GM18520 (cell line): ENCODE measurements at regions not wholly inside any gene's neighbourhood (a gene's known extent, or its start where the extent isn't known, plus 50 kb on each side); places are given as distances from the start of the nearest gene placed in this dataset.

ENCODE experiments used
- ATAC-seq: cut with Tn5 transposase; IDR thresholded peaks from one replicate; pipeline ENCODE4 v1.9.1; 2021; ENCODE audit not compliant: unreplicated experiment

DNA sequence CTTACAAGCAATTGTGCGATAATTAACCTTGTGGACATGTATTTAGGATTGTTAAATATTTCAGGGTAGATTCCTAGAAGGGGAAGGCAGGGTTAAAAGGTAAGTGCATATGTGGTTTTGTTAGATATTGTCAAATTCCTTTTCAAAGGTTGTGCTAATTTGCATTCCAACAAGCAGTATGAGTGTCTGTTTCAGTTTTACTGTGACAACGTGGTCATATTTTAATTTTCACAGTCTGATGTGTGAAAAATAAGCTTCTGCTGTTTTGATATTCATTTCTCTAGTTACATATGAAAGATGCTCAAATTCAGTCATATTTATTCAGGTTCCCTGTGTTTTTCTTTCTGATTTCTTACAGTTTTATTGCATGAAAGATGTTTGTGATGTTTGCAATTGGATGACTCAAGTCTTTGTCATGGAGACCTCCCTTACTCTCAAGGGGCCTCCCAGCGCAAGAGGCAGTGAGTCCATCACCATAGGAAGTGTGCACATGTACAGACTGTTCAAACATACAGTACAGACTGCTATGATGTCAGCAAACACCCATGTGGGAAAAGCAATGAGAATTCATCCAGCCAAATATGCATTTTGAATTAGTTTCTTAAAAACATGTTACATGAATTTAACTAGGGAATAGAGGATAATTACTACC is 310.8 kb downstream of the GALR1 start:
- peak; percentile 98 for ATAC-seq

DNA sequence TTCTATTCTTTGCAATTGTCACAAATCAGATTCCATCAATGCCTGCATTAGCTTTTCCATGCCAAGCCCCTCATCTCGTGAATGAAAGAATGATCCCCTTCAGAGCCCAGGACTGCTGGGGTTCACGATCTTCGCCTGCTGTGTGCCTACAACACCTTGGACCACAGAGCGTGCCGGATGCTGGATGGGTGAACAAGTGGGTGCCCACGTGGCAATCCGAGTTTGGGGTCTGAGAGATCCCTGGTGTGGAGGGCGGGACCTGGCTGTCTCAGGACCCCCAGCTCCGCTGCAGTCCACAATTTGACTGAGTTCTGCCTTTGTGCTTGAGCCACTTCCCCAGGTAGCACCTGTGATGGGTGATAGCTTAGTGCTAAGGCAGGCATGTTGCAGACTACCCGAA is 317.0 kb downstream of the GALR1 start:
- ATAC-seq = no peak

DNA sequence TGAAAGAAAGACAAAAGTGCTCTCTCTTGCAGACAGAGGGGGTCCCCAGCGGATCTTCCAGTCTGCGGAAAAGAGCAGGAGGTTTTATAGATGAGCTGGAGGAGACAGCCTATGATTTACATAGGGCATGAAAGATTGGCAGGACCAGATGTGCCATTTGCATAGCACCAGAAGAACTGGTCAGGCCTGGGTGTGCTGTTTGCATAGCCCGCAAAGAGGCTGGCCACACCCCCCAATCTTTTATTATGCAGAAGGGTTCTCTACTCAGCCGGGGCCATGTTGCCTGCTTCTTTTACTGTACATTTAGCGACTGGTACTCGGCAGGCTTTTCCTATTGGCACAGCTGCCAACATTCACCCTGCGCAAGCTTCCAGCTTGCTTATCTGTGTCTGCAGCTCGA is 317.6 kb downstream of the GALR1 start:
- no peak for ATAC-seq

DNA sequence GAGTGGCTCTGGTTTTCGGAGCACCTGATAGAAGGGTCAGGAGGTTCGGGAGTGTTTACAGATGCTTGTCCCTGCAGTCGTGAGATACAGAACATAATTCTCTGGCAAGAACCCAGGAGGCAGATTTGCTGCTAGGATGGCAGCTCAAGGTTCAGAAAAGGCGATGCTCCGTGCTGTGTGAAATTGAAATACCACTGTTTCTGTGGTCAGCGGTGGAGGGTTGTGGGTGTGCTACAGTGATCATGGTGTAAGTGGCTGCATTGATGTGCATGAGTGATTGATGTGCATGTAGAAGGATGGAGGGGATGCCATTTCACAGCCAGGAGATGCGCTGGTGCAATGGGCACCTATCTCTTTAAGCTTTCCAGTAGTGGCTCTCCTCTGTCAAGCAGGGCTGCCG is 322.1 kb downstream of the GALR1 start:
- no peak for ATAC-seq

DNA sequence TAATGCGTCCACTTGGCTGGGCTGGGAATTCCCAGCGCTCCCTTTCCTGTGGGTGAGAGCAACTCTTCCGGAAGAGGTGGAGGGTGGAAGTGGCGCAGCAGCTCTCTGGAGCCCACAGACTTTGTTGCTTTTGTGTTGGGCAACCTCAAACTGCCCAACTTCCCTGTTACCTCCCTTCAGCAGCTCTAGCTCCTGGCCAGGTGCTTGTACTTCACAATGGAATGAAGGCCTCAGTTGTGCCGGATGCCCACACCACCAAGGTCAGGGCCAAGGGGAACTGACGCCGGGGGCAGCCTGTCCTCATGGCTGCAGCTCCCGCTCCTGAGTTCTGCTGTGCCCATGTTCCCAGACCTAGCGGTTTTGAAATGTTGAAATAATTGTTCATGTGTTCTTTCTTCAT is 322.9 kb downstream of the GALR1 start:
- ATAC-seq = no peak

DNA sequence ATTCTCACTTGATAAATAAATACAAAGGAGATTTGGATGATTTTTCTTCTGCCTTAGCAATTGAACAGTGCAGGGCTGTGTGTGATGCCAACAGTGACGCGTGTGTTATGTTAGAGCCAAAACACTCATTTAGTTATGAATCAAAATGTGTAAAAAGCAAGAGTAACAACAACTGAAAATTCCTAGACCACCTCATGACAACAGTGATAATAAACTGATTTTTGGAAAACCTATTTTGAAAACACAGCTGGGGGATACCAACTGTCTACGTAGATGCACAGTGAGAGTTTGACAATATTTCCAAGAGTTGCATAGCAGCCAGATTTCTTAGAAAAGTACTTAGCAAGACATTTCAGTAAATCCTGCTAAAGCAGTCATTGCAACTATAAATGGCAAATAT is 323.9 kb downstream of the GALR1 start:
- no peak for ATAC-seq

DNA sequence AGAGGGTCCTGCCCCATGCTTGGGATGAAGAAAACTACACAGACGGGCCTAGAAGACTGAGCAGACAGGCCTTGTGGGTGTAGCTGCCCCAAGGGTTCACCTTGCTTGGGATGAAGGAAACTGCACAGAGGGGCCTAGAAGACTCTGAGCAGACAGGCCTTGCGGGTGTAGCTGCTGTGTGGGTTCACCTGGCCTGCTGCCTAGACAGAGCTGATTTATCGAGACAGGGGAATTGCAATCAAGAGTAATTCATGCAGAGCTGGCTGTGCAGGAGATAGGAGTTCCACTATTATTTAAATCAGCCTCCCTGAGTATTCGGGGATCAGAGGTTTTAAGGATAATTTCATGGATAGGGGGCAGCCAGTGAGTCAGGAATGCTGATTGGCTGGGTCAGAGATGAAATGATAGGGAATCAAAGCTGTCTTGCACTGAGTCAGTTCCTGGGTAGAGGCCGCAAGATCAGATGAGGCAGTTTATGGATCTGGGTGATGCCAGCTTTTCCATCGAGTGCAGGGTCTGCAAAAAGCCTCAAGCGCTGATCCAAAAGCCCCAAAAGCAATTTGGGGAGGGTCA is 341.4 kb downstream of the GALR1 start:
- no peak for ATAC-seq

DNA sequence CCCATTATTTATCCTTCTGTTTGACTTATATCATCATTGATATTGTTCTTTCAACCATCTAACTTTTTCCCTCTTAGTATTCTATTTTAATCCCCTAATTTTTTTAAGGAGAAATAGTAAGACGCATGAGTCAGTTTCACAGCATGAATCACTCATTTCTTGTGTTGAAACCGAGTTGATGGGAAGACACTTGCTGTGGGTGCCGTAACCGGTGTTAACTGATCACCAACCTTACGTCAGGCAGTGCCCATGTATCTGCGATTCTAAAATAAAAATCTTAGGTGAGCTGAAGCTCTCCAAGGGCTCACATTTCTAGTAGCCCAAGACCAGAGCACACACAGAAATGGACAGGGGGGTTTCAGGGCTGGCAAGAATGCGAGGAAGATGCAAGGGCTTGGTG is 348.1 kb downstream of the GALR1 start:
- ATAC-seq = no peak

DNA sequence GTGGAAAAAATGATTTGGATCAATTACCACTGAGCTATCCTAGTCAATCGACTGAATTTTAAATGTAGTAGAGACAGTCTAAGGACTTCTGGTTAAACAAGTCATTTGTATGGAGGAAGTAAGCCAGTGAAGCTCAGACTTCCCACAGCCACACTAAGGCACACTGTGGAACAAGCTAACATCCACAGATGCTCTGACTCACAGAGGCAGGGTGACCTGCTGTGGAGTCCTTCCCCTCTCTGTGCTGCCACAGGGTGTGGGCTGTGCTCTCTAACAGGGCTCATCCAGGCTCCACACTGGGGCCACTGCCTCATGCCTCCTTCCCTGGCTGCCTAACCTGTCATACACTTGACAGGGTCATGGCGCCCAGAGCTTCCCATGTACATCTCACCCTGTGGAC is 351.0 kb downstream of the GALR1 start:
- ATAC-seq = no peak

DNA sequence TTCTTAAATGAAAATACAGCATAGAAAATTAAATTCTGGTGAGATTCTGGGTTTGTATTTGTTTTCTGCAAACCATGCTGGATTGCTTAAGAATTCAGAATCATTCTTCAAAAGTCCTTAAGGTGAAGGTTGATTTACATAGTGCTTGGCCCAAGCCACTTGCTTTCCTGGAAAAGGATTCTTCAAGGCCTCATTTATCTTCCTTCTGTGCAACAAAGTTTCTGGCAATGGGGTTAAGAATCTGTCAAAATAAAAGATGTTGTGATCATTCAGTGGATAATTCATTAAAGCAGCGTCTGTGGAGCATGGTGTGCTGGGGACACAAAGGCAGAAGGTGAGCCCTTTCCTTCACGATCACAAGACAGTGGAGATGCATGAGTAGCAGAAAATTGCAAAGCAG is 351.9 kb downstream of the GALR1 start:
- ATAC-seq = no peak

DNA sequence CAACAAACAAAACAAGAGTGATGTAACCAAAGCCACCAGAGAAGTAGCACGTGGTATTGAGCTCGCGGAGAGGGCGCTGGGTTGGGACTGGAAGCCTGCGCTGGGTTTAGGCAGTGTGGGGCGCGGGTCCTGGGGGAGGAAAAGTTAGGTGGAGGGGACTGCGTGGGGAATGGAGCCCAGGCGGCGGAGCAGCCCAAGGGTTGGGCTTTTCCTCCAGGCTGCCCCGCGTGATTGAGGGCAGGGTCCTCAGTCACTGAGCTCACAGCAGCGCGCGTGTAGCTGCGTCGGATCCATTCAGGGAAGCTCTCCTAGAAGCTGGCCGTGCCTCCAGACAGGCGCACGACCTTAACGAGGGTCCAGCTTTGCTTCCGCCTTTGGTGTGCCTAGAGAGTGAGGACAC is 357.4 kb downstream of the GALR1 start:
- no peak for ATAC-seq

DNA sequence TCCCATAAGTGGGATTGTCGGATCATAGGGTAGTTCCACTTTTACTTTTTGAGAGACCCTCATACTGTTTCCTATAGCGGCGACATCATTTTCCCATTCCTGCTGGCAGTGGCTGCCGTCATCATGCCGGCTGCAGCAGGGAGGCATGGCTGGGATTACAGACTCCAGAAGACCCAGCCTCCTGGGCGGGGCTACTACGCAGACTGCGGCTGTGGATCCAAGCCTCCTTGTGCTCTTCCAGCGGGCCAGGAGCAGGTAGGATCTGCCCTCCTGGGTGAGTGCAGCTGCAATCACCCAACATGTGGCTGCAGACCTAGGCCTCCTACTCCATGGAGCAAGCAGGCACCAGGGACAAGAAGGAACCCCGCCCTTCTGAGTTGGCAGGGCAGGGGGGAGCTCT is 359.2 kb downstream of the GALR1 start:
- no peak for ATAC-seq

DNA sequence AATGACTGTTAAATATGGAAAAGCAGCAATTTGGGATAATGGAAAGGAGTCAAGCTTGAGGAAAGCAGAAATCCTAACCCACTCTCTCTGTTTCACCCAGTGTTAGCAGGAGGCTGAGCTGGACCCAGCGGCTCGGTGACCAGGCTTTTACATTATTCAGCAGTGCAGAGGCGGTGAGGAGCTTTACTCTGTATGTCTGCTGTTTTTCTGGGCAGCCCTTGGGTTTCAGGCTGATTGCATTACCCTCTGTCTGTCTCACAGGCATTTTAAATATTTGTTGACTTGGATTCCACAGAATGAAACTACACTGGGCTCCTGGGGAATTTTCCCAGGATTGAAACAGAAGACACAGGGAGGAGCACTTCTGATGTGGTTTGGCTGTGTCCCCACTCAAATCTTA is 368.0 kb downstream of the GALR1 start:
- ATAC-seq = no peak

DNA sequence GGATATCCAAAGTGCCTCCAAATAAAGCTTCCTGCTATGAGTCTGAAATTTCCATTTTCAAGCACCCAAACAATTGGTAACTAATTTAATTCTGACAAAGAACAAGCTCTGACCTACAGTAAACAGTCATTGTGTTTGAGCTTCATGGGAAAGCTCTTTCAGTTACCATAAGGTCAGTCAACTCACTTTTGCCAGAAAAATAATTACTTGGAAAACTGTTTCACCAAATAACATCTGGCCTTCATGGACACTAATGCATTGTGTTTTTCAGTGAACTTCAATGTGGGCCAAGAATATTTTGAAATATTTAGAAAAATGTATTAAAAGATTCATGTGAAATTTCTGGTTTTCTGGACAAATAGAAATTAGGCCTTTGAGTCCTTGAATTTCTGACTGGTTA is 369.9 kb downstream of the GALR1 start:
- no peak for ATAC-seq

DNA sequence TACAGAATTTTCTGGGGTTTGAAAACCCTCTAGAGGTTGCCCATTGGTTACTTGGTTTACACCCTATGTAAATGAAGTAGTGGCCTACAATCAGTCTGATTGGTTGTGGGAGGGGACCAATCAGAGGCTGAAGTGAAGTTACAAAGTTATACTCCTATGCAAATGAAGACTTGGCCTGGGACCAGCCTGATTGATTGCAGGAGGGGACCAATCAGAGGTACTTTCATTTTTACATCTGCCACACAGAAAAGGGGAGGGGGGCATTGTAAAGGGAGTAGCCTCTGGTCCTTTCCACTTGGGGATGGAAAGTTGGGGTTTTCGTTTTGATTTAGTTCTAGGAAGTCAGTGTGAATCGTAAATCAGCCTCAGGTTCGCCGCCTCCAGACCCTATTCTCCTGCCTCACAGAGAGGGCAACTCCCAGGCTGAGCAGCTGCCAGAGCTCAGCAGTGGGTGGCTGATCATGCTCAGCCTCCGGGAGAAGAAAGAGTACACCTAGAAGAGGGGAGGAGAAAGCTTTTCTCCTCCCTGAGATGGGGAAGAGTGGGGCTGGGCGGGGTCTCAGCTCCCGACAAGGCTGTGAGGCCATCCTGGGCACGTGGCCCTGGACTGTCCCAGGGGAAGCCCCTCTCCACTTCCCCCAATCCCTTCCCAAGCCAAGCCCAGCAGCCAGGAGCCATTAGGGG is 372.5 kb downstream of the GALR1 start:
- ATAC-seq = no peak

DNA sequence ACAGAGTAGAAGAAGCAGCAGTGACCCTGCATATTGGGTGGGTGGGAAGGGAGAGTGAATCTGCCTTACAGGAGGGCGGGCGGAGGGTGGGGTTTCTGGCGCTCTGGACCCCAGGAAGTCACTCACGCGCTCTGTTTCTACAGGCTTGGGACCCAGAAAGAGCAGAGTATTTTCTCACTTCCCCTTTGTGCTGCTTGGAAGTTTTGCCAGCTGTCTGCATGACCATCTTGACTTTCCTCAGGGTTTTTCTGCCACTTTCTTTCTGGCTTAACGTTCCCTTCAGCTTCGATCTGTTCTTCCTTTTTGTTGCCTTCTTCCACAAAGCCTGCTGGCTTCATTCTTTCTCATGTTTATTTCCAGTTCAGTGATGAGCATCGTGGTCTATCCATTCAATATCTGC is 383.1 kb downstream of the GALR1 start:
- ATAC-seq = no peak

DNA sequence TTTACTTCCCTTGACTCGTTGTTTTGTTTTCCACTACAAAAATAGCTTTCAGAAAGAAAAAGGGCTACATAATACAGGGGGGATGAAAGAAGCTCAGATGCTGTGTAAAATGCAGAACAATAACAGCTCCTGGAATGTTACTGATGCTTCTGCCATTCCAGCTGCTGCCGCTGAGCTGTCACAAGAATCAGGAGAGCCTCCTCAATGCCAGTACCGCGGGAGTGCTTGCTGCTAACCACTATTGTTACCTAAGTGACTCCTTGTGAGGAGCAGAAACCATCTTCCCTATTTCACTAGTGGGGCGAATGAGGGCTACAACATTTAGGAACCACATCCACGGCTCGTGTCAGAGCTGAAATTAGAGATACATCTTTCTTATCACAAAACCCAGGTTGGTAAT is 384.8 kb downstream of the GALR1 start:
- ATAC-seq = no peak

DNA sequence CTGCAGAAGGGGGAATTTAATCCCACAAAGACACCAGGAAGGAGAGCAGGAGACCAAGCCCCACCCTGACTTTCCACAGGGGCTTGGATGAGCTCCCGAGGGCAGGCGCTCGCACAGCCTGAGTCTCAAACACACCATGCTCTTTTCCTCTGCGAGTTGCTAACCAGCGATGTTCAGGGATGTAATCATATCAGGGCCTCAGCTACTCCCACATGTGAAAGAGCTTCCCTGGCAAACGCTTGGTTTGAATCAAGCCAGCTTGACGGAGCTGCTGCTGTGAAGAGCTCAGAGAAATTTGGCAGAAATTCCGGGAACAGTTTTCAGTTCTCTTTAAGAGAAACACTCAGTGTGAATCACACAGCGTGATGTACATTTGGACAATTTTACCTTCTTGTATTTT is 385.8 kb downstream of the GALR1 start:
- no peak for ATAC-seq

DNA sequence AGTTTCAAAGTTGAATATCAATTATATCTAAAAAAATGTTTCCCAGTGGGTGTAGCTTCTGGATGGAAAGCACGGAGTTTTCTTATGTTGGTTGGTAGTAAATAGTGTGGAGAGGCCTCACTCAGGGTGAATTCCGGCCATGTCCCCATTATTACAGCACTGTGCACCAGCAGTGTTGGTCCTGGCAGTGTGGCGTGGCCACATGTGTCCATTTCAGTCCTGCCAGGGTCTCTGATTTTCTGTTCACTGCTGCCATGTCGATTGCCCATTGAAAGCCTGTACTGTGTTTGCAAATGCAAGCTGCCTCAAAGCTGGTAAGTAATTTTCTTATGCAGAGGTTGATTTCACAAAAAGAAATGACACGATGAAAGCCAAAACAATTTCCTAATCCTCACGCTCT is 386.2 kb downstream of the GALR1 start:
- ATAC-seq = no peak

DNA sequence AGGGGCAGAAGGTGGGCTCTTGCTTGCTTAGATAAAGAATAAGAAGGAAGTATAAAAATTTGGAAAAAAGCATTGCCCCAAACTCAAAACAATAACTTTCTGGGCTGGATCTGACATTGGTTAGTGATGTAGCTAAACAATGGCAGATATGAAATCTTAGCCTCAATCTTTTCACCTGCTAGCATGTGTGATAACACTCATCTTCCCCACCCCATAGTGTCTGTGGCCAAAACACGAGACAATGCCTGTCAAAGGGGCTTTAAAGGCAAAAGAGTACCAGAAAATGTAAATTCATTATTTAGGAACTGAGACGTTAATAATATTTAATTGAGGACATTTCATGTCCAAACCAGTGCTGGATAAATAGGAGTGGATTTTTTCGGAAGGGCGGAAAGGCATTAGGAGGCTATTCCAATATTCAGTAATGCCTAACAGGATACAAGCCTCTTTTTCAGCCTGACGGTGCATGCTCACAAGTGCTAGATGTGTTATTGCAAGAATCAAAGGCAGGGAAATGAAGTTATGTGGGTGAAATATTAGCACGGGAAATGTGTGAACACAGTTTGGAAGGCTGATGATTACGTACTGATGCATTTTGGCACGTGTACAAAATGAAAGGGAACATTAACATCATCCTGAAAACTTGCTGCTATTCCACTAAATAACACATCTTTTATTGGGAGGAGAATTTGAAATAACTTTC is 395.7 kb downstream of the GALR1 start:
- ATAC-seq = no peak

DNA sequence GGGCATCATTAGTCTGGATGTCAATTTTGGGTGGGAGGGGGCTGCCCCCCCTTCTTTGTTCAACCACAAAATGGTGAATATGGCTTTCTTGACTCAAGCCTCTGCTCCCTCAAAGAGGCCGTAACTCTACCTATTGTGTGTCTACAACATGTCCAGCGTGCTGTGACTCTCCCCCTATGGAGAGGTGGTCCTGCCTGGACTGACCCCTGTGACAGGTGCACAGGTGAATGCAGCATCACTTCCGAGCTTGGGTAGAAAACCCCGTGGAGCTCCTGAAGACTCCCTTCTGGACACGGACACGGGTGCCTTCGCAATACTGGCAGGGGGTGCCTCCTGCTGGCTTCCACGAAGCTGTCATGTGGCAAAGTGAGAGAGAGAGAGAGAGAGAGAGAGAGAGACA is 397.8 kb downstream of the GALR1 start:
- no peak for ATAC-seq

DNA sequence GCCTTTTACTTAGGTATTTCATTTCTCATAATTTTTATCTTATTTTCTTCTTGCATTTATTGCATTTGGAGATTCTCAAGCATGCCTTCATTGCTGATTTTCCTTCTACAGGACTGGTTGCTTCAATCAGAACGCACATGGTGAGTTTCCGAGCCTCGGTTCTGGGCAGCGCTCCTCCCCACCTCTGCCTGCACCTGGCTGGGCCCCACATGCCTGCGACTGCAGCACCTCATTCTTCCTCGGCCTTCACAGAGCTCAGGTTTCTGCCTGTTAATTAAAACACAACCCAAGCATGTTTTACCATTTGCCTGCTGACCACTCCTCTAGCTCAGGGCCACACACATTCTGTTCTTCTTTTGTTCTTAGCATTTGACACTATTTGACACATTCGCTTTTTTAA is 398.8 kb downstream of the GALR1 start:
- ATAC-seq = no peak
